SK-N-SH treated with all-trans-retinoic acid at 6 μM for 48 hours (cell line): ENCODE measurements at regions not wholly inside any gene's neighbourhood (a gene's known extent, or its start where the extent isn't known, plus 50 kb on each side); places are given as distances from the start of the nearest gene placed in this dataset.

Experiments
- ARNTL ChIP-seq: fragments of 450-650 bp; formaldehyde crosslinking; IDR thresholded peaks from 2 replicates; pipeline ENCODE4 v1.5.0; 2020; ENCODE audit warnings: low read depth, mild to moderate bottlenecking, moderate library complexity, borderline replicate concordance
- CREB5 ChIP-seq: fragments of 250-450 bp; sonication (Bioruptor Pico); IDR thresholded peaks from 2 replicates; pipeline ENCODE4 v1.5.1; 2020; ENCODE audit warnings: low read depth, mild to moderate bottlenecking, moderate library complexity
- PATZ1 ChIP-seq: fragments of 250-450 bp; sonication (Bioruptor Pico); IDR thresholded peaks from 2 replicates; pipeline ENCODE4 v1.8.0; 2020; ENCODE audit warnings: mild to moderate bottlenecking, moderate library complexity, borderline replicate concordance
- RARB ChIP-seq: fragments of 250-450 bp; sonication (Bioruptor Pico); IDR thresholded peaks from 2 replicates; pipeline ENCODE4 v1.8.0; 2021; ENCODE audit warnings: mild to moderate bottlenecking, moderate library complexity
- SNAI2 ChIP-seq: fragments of 250-450 bp; sonication (Bioruptor Pico); IDR thresholded peaks from 2 replicates; pipeline ENCODE4 v1.5.0; 2020; ENCODE audit warnings: mild to moderate bottlenecking, moderate library complexity
- TOX ChIP-seq: fragments of 250-450 bp; sonication (Bioruptor Pico); IDR thresholded peaks from 2 replicates; pipeline ENCODE4 v1.8.0; 2021; ENCODE audit warnings: mild to moderate bottlenecking, moderate library complexity, borderline replicate concordance
- ZNF565 ChIP-seq: fragments of 450-650 bp; formaldehyde crosslinking; conservative IDR thresholded peaks from 2 replicates; pipeline ENCODE4 v1.5.0; 2020; ENCODE audit warnings: low read depth, mild to moderate bottlenecking, moderate library complexity

GRCh38 chr22:44419429-44419828, 78.6 kb downstream of the RTL6 start:
- TF ChIP-seq TOX (CRISPR knock-in tag), result no peak
- no peak for TF ChIP-seq SNAI2 (CRISPR knock-in tag)
- no peak for TF ChIP-seq ZNF565 (CRISPR knock-in tag)
- no peak for TF ChIP-seq CREB5 (CRISPR knock-in tag)
- no peak for TF ChIP-seq ARNTL (CRISPR knock-in tag)
- TF ChIP-seq PATZ1 (CRISPR knock-in tag), result no peak
- no peak for TF ChIP-seq RARB (CRISPR knock-in tag)
